GM23338 (cell line): ENCODE measurements at regions not wholly inside any gene's neighbourhood (a gene's known extent, or its start where the extent isn't known, plus 50 kb on each side); places are given as distances from the start of the nearest gene placed in this dataset.

Source experiments
- ATAC-seq: fragments of 200-7000 bp; cut with Tn5 transposase; 3 replicates; pipeline ENCODE4 v1.9.1; 2020
- DNase-seq: peaks from one replicate; pipeline ENCODE4 v3.0.0-alpha.2; 2015; ENCODE audit warnings: low spot score
- H2AFZ ChIP-seq: fragments of 200-600 bp; sonication (generic); 2 replicates; pipeline ENCODE4 v1.8.0; 2016; ENCODE audit warnings: antibody characterized with exemption, mild to moderate bottlenecking, moderate library complexity
- H3F3A ChIP-seq: fragments of 200-600 bp; sonication (generic); replicated peaks from 2 replicates; pipeline ENCODE4 v1.8.0; 2017; ENCODE audit warnings: antibody characterized with exemption, mixed run types, low read depth
- H3K27ac ChIP-seq: fragments of 200-600 bp; sonication (generic); 2 replicates; pipeline ENCODE4 v1.6.1; 2016; ENCODE audit warnings: low read depth
- H3K27me3 ChIP-seq: fragments of 200-600 bp; sonication (generic); 2 replicates; pipeline ENCODE4 v1.8.0; 2016; ENCODE audit warnings: mild to moderate bottlenecking, mixed run types, moderate library complexity; ENCODE audit not compliant: insufficient read depth
- H3K36me3 ChIP-seq: fragments of 200-600 bp; sonication (generic); 2 replicates; pipeline ENCODE4 v1.8.0; 2016; ENCODE audit warnings: mild to moderate bottlenecking; ENCODE audit not compliant: insufficient read depth
- H3K4me1 ChIP-seq: fragments of 200-600 bp; sonication (generic); 2 replicates; pipeline ENCODE4 v1.8.0; 2016; ENCODE audit warnings: mild to moderate bottlenecking, moderate library complexity; ENCODE audit not compliant: insufficient read depth
- H3K4me2 ChIP-seq: fragments of 200-600 bp; sonication (generic); 2 replicates; pipeline ENCODE4 v1.7.1; 2017; ENCODE audit warnings: mixed run types
- H3K4me3 ChIP-seq: fragments of 200-600 bp; sonication (generic); 2 replicates; pipeline ENCODE4 v1.6.1; 2016; ENCODE audit warnings: mixed run types
- H3K79me2 ChIP-seq: fragments of 200-600 bp; sonication (generic); replicated peaks from 2 replicates; pipeline ENCODE4 v1.8.0; 2017; ENCODE audit warnings: mild to moderate bottlenecking; ENCODE audit not compliant: insufficient read depth
- H3K9me2 ChIP-seq: fragments of 200-600 bp; sonication (generic); 2 replicates; pipeline ENCODE4 v1.8.0; 2017; ENCODE audit not compliant: insufficient read depth
- H4K20me1 ChIP-seq: fragments of 200-600 bp; sonication (generic); replicated peaks from 2 replicates; pipeline ENCODE4 v1.8.0; 2017; ENCODE audit warnings: mild to moderate bottlenecking; ENCODE audit not compliant: insufficient read depth
- H3K27ac Mint-ChIP-seq: 2 replicates; pipeline ENCODE4 v1.8.0; 2020; ENCODE audit warnings: inconsistent platforms, mild to moderate bottlenecking, moderate library complexity, mixed read lengths
- H3K27me3 Mint-ChIP-seq: 3 replicates; pipeline ENCODE4 v1.8.0; 2022; ENCODE audit warnings: low read depth, mild to moderate bottlenecking, moderate library complexity, mixed read lengths, inconsistent platforms; ENCODE audit not compliant: insufficient read depth, poor library complexity
- H3K36me3 Mint-ChIP-seq: 3 replicates; pipeline ENCODE4 v1.8.0; 2021; ENCODE audit warnings: low read depth, mild to moderate bottlenecking, inconsistent platforms, moderate library complexity, mixed read lengths
- H3K4me1 Mint-ChIP-seq: 3 replicates; pipeline ENCODE4 v1.8.0; 2020; ENCODE audit warnings: mild to moderate bottlenecking, inconsistent platforms, mixed read lengths
- H3K4me3 Mint-ChIP-seq: 3 replicates; pipeline ENCODE4 v1.8.0; 2021; ENCODE audit warnings: moderate library complexity, mild to moderate bottlenecking, inconsistent platforms, mixed read lengths
- H3K9me3 Mint-ChIP-seq: 3 replicates; pipeline ENCODE4 v1.8.0; 2020; ENCODE audit warnings: moderate library complexity, mild to moderate bottlenecking, inconsistent platforms, mixed read lengths
- CREB1 ChIP-seq: fragments of 250-450 bp; sonication (Bioruptor Pico); IDR thresholded peaks from 2 replicates; pipeline ENCODE4 v1.5.0; 2020; ENCODE audit warnings: low read depth, mild to moderate bottlenecking, moderate library complexity
- CTCF ChIP-seq, 2 experiments: fragments of 200-600 bp in 1 of 2; sonication (generic) in 1 of 2; conservative IDR thresholded peaks; 2 replicates each; pipeline versions ENCODE4 v1.5.1 to v1.6.1; 2016 to 2017; ENCODE audit warnings: antibody characterized with exemption in 2 of 2, low read depth in 2 of 2, mild to moderate bottlenecking in 2 of 2, moderate library complexity in 1 of 2
- ETS1 ChIP-seq: IDR thresholded peaks from 2 replicates; pipeline ENCODE4 v1.6.1; 2016; ENCODE audit warnings: antibody characterized with exemption
- EZH2 ChIP-seq: fragments of 200-600 bp; sonication (generic); IDR thresholded peaks from one replicate; pipeline ENCODE4 v1.8.0; 2017; ENCODE audit warnings: antibody characterized with exemption, mild to moderate bottlenecking, low read depth; ENCODE audit not compliant: unreplicated experiment
- EZH2phosphoT487 ChIP-seq: fragments of 200-600 bp; sonication (generic); IDR thresholded peaks from one replicate; pipeline ENCODE4 v1.8.1; 2018; ENCODE audit warnings: antibody characterized with exemption; ENCODE audit not compliant: unreplicated experiment
- JUNB ChIP-seq: IDR thresholded peaks from one replicate; pipeline ENCODE4 v1.6.1; 2016; ENCODE audit warnings: antibody characterized with exemption; ENCODE audit not compliant: unreplicated experiment
- NANOG ChIP-seq: IDR thresholded peaks from 2 replicates; pipeline ENCODE4 v1.6.1; 2016; ENCODE audit warnings: antibody characterized with exemption, borderline replicate concordance
- POLR2AphosphoS5 ChIP-seq: IDR thresholded peaks from 2 replicates; pipeline ENCODE4 v1.6.1; 2016; ENCODE audit warnings: antibody characterized with exemption, low read depth
- REST ChIP-seq: IDR thresholded peaks from one replicate; pipeline ENCODE4 v1.6.1; 2018; ENCODE audit warnings: antibody characterized with exemption; ENCODE audit not compliant: unreplicated experiment
- STAT1 ChIP-seq: IDR thresholded peaks from one replicate; pipeline ENCODE4 v1.6.1; 2016; ENCODE audit warnings: antibody characterized with exemption; ENCODE audit not compliant: unreplicated experiment
- ZNF114 ChIP-seq: fragments of 250-450 bp; sonication (Bioruptor Pico); IDR thresholded peaks from 2 replicates; pipeline ENCODE4 v1.5.0; 2020; ENCODE audit warnings: mild to moderate bottlenecking, moderate library complexity
- ZNF331 ChIP-seq: fragments of 250-450 bp; sonication (Bioruptor Pico); IDR thresholded peaks from 2 replicates; pipeline ENCODE4 v1.5.0; 2020; ENCODE audit warnings: low read depth, mild to moderate bottlenecking, moderate library complexity
- ZNF462 ChIP-seq: fragments of 250-450 bp; sonication (Bioruptor Pico); IDR thresholded peaks from 2 replicates; pipeline ENCODE4 v1.5.0; 2020; ENCODE audit warnings: mild to moderate bottlenecking, moderate library complexity

- no peaks in the 10 kb centered on the region for H3K79me2 ChIP-seq
- Mint-ChIP-seq H3K4me1 (peaks cover 10% of the 10 kb centered on the region; the same call in 2 of the 3 replicates), H3K9me3 (no peaks in the 10 kb centered on the region), H3K4me3 (no peak overlapping the region), H3K27me3 (no peaks in the 10 kb centered on the region), H3K36me3 (no peaks in the 10 kb centered on the region), H3K27ac (no peak overlapping the region)
- H3K27me3 ChIP-seq: no peaks in the 10 kb centered on the region
- no peaks in the 10 kb centered on the region for H3K9me2 ChIP-seq
- no peak overlapping the region for H3K27ac ChIP-seq
- no peaks in the 10 kb centered on the region for H3K36me3 ChIP-seq
- no peak overlapping the region for H3K4me2 ChIP-seq
- H3K4me1 ChIP-seq: peaks cover 4% of the 10 kb centered on the region; the same call in 1 of the 2 replicates
- H2AFZ ChIP-seq: no peak overlapping the region
- H3K4me3 ChIP-seq: no peak overlapping the region
- no peak for TF ChIP-seq ZNF331 (CRISPR knock-in tag)
- no peak for TF ChIP-seq REST
- no peak for TF ChIP-seq ZNF462 (CRISPR knock-in tag)
- no peak for TF ChIP-seq EZH2phosphoT487
- TF ChIP-seq CTCF (conservative IDR thresholded peaks at IDR 0.05; ENCODE audit: low read depth in 2 of 2): no peak
- no peak for TF ChIP-seq ETS1
- TF ChIP-seq NANOG: no peak
- TF ChIP-seq CREB1: no peak
- no peak for TF ChIP-seq EZH2
- TF ChIP-seq ZNF114 (CRISPR knock-in tag): no peak
- TF ChIP-seq POLR2AphosphoS5: no peak
- no peak for TF ChIP-seq STAT1
- no peak for TF ChIP-seq JUNB
- no peaks in the 10 kb centered on the region for H3F3A ChIP-seq
- no peaks in the 10 kb centered on the region for H4K20me1 ChIP-seq
- DNase-seq (no peak), ATAC-seq (no peak)
These were observed 231.2 kb upstream of the SLC7A11 start for GRCh38 chr4:138473339-138473738.
